ENCODE measurements at regions not wholly inside any gene's neighbourhood (a gene's known extent, or its start where the extent isn't known, plus 50 kb on each side); places are given as distances from the start of the nearest gene placed in this dataset.

DNA sequence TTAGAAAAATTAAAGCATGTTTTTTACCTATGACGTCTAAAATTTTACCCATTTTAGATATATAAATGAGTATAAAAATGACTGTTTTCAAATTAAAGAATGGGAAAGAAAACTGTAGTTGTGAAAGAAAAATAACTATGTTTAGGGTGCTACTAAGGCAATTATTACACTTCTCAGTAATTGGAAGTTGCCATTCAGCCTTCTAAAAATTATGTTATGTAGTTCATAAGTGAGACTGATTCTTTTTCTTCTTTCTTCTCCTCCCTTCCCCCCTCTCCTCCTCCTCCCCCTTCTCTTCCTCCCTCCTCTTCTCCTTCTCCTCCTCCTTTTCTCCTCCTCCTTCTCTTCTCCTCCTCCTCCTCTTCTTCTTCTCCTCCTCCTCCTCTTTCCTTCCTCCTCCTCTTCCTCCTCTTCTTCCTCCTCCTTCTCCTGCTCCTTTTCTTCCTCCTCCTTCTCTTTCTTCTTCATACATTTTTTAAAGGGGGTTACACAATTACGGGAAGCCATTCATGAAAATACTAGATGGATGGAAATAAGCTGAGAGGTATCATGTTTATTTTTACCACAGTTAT is 223.6 kb downstream of the CETN3 start:
- no peak for DNase-seq

DNA sequence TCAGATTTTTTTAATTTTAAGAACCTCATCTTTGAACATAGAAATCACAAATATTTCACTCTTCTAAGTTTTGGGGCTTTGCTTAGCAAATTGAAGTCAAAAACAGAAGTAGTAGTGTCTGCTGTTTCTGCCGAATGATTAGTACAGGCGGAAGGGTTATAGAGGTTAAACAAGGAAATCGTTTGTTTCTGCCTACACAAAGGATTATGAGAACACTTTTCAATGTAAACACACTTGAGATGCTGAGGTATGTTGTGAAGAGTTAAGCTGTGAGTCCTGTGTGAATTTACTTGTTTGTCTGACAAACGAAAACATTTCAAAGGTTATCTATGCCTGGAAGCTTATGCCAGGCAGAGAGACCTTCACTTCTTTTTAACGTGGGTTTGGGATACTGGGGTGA is 224.8 kb downstream of the CETN3 start:
- no peak for DNase-seq

- no peak for DNase-seq
These were observed 226.8 kb downstream of the CETN3 start for GRCh38 chr5:90182726-90183125.

GRCh38 chr5:90174236-90174635 is 235.3 kb downstream of the CETN3 start:
- DNase-seq, result no peak

DNA sequence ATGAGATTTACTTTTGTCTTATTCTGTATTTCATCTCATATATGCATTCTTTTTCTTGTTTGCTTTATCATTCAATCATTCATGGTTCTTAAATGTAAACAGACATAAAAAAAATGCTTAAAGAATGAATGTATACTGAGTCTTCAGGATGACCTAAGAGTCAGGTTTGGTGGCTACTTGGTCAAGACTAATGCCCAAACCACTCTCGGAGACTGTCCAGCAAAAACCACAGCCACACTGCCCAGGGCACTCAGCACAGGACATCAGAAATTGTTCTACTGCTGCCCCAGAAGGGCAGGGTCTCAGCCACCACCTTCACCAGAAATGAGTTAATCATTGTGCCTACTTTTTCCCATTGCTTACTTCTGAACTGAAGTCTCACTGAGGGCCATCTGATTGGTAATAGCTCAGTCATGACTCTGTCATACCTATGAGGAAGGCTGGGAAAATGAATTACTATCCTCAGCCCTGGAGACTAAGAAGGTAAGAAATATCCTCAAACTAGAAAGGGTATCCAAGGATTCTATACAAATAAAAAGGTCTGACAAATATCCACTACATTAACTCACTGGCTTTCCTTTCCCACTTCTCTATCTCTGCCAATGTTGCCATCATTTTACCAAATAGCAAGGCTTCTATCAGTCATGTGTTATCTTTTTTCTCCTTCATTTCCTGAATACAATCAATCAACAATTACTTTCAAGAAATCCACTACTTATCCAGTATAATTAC is 236.1 kb downstream of the CETN3 start:
- DNase-seq, result no peak

- DNase-seq, result no peak
These were observed 238.1 kb downstream of the CETN3 start for GRCh38 chr5:90171466-90171865.

DNA sequence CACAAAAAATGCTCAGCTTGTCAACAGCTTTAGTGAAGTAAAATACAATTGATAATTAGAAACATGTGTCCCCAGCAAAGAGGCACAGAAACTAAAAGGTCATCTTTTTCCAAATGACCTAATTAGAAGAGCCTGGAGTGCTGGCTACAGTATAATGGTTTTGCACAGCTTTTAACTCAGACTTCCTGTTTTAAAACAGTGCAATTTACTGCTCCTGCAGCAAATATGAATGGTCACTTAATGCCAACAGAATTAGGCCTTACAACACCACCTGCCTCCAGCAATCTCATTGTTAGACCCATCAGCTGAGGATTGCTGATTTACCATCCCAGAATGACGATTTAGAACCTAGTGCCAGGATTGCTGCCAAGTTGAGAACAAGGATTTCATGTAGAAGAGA is 239.3 kb downstream of the CETN3 start:
- DNase-seq, result no peak

- no peak for DNase-seq
These were observed 240.5 kb downstream of the CETN3 start for GRCh38 chr5:90169078-90169477.

DNA sequence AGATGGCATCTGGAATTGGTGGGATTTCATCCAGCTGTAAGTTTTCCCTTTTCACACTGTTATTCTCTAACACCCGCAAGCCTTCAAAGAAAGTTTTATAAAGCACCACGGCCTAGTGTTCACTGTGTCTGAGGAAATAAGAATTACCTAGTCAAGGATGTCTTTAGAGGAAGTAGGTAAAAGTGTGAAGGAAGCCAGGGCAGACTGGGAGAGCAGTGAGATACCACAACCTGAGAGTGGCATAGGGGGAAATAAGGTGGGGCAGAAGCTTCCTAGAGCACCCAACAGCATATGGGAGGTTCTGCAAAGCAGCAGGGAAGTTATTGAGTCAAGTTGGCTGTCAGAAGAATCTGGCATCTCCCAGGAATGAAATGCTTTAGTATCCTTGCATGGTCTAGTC is 241.2 kb downstream of the CETN3 start:
- no peak for DNase-seq

DNA sequence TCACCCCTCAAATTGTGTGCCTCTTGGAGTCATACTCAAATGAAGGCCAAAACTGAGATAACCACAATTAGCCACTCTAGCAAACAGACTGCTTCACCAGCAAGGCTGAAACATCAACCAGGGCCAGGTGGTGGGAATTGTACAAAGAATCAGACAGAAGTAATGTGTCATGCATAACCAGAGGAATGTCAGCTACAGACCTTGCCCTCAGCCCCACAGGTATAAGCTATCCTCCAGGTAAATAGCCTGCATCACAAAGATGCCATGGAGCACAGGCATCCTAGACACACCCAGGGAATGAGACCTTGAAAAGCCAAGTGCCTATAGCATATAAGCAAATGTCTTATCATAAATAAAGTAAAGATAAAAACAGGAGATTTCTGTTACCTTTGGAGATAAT is 242.7 kb downstream of the CETN3 start:
- no peak for DNase-seq

DNA sequence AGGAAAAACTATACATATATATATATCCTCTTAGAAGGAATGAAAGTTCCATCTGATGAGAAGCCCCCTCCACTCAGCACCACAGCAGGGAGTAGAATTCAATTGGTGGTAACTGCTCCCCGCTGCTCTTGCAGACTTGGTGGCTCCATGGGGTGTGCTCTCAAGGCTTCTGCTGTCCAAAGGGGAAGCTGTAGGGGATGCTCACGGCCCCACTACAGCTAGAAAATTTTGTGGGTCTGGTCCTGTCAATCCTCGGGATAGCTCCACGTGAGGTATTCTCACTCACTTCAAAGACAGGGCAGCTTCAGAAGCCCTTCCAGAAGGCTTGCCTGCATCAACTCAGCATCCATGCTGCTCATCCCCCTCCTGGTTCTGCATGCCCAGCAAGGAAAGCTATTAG is 247.2 kb downstream of the CETN3 start:
- DNase-seq, result no peak

DNA sequence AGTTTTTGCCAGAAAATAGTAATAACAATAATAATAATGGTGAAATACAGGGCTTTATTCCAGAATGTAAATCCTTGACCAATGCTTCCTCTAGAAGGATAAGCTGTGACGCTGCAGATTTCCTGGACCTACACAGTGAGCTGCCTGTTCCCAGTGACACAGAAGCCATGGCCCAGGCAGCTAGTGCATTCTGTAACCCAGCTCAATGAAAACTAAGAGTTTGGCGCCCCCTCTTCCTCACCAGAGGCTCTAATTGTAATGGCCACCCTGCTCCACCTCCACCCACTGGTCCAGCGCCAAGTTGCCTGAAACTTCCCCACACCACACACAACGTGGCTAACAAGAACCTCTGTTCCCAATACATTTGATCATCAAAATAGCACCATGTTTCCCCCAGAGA is 248.1 kb downstream of the CETN3 start:
- peak; percentile 55 for DNase-seq

DNA sequence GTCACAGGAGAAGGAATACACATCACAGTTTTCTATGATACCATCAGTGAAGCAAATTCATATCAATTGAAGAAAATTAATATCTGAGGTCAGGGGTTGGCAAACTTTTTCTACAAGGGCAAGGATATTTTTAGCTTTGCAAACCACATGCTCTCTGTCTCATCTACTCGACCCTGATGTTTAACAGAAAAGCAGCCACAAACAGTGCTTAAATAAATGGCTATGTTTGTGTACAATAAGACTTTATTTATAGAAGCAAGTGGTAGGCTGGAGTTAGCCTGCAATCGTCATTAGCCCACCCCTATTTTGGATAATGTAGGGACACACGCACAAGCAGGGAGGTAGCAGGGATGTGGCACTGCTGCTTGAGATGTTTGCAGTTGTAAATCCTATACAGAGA is 251.4 kb downstream of the CETN3 start:
- no peak for DNase-seq

DNA sequence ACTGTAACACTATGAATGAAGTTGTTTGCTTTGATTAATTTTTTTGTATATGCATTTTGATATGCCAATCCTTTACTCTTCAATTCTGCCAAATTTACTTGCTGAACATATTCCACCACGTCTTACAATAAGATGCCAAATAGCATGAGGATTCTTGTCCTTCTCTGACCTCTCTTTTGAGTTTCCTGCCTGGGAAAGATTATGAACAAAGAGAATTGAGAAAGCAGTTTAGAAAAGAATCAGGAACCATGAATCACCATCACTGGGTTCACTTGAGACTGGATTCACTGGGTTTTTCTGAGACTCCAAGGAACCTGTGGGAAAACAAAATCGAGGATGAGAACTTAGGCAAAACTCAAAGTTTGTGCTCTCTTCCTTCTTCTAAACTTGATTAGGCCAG is 256.5 kb downstream of the CETN3 start:
- DNase-seq, result no peak

GRCh38 chr5:90144625-90145327 is 264.8 kb downstream of the CETN3 start:
- DNase-seq, result no peak

DNA sequence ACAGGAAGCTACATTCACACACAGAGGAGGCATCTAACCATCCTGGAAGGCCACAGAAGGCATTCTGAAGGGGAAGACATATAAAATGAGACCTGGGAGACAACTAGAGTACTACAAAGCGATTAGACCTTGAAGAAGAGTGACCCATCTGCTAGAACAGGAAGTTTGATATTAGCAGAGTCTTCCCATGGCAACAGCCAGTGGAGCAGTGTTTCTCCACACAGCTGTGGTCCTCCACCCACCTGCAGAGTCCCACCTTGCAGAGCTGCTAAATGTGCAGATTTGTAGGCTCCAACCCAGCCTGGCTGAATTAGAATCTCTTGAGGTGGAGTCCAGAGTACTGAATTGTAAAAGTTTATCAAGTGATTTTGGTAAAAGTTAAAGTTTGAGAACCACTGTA is 267.0 kb downstream of the CETN3 start:
- DNase-seq, result no peak

DNA sequence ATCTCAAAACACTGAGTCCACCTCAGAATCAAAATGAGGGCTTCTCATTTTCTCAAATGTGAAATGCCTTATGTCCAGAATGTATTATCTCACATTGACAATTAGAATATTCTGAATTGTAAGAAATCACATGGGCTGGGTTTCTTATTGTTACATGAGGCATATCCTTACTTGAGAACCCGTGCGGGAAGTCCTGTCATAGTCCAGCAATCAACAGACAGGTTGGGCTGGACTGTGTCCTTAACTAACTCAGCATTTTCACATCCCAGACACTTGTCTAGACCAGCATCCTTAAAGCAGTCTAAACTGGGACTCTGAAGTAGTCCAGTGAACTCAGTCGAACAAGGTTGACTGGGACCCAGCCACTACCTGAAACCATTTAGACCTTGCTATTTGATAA is 267.6 kb downstream of the CETN3 start:
- DNase-seq, result no peak

DNA sequence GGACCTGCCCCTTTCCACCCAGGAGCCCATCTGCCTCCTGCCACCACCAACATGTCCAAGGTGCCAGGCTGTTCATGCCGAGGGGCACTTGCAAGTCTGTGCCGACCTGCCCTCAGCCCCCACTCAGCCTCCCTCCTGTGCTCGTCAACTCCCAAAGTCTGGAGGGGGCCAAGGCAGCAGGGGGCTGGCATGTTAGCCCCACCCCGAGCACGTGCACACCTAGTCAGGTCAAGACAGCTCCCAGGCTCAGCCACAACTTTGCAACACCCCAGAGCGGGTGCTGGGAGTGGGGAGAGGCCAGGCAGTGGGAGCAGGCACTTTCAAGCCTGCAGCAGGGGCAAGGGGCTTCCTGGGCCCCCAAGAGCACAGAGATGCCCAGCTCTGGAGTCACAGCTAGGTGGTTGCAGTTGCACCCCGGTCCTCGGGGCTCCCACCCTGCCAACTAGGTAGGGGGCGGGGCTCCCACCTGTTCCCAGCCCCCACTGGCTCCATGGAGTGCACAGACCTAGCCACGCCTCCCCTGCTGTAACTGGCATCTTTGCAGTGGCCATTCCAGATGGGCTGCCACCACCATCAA is 272.5 kb downstream of the CETN3 start:
- no peak for DNase-seq

DNA sequence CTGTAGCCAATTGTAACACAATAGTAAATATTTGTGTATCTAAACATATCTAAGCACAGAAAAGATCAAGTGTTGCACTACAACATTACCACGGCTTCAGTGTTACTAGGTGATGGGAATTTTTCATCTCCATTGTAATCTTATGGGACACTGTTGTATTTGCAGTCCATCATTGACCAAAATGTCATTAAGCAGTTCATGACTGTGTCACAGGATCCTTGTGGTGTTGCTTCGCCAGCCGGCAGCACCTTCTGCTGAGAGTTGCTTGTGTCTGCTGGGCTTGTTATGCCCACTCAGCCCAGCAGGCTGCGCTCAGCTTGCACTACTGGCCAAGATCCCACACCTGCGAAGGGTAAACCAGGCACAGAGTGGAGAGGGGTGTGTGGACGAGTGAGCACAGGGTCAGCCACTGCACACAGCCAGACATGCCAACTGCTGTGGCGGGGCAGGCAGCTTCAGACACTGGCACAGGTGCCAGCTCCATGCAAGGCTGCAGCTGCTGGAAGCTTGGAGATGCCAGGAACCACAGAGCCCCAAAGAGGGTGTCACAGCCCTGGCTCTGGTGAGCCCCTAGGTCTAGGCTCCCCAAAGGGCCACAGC is 273.7 kb downstream of the CETN3 start:
- DNase-seq, result no peak

GRCh38 chr5:90134892-90135291 is 274.7 kb downstream of the CETN3 start:
- peak; percentile 2 for DNase-seq

GRCh38 chr5:90134381-90134780 is 275.2 kb downstream of the CETN3 start:
- no peak for DNase-seq

DNA sequence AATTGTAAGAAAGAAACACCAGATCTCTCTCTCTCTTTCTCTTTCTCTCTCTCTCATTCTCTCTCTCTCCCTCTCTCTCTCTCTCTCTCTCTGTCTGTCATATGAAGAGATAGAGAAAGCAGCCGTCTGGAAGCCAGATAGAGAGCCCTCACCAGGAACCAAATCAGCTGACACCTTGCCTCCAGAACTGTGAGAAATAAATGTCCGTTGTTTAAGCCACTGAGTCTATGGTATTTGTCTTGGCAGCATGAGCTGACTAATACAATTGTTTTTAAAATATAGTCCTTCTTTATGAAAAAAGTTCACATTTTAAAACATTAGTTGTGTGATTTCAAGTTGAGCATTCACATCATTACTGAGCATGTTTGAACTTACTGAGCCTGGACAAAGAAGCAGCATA is 275.6 kb downstream of the CETN3 start:
- DNase-seq, result no peak

DNA sequence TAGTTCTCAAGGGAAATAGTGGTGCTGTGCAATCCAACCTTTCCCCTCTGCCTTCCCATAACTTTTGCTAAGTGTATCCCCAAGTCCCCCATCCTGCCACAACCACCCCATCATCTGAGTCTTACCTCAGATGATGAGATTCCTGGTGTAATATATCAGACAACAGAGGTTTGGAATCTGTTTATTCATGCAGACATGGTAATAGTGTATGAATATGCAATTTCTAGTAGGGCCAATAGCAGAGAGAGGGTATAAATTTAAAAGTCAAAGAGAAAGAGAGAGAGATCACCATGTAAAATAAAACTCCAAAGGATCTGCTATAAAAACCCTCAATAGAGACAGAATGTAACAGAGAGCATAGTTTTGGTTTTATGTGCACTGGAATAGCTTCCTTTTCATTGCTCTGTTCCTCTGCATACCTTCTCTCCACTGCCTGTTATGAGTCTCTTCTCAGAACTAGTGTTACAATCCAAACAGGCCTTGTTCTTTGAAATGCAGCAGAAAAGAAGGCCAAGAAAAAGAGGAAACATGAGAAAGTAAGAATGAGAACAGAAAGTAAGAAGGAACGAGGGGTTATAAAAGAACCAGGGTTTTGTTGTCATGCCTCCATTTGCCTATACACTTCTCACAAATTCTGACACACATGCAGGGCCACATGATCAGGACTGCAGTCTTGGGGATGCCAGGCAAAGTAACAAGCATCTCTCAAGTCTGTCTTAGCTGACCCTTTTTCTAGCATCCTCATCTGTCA is 278.0 kb downstream of the CETN3 start:
- no peak for DNase-seq
